ENCODE measurements at regions not wholly inside any gene's neighbourhood (a gene's known extent, or its start where the extent isn't known, plus 50 kb on each side); places are given as distances from the start of the nearest gene placed in this dataset.
A peak's percentile ranks its signal among the peaks of the same experiment; 100 is the strongest.
"Not testable (repeated sequence)": the region's sequence is repeated elsewhere in the genome, so short reads cannot be mapped to it uniquely, and the experiment has no call there.

DNA sequence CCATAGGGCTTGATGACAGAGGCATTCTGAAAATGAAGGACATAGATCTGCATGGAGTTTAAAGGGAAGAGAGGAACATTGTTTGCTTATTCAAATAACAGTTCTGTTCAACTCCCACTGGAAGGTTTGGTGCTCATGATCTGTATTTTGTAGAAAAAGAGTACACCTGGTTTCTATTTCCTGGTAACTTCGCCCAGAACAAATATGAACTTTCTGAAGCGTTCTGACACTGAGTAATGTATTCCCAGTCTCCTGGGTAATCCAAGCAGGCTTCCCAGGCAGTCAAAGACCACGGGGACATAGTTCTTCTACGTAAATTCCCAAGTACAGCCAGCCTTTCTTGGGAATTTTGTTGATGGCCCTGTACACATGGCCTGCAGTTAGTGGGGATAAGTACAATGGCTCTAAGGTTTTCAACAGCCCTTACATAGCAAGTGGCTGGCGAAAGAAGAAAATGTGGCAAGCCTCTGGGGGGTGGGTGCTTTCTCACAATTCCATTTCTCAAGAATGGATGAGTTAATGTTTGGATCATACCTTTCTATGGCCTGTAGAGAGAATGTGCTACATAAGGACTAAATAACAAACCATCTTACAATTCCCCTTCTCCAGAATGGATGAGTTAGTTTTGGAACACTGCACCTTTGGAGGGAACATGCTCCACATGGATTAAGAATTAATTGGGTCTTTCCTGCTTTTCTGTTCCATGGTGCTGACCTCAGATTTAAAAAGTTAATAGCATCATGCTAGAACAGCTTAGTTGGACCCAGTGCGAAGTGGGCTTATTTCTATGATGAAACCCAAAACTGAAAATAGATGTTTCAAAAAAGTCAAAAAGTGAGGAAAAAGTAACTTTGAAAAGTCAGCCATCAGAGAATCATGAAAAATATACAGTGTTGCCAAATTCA, 52.7 kb downstream of the COL6A6 start:
- in situ Hi-C loops (cut with MboI; ENCODE audit: low pct_unique_long_range_greater_than_20kb, low sequenced_read_pairs, unreplicated experiment) = no loop called here
- no peak for DNase-seq (ENCODE audit: low spot score)
- TF ChIP-seq, protein P1, sequence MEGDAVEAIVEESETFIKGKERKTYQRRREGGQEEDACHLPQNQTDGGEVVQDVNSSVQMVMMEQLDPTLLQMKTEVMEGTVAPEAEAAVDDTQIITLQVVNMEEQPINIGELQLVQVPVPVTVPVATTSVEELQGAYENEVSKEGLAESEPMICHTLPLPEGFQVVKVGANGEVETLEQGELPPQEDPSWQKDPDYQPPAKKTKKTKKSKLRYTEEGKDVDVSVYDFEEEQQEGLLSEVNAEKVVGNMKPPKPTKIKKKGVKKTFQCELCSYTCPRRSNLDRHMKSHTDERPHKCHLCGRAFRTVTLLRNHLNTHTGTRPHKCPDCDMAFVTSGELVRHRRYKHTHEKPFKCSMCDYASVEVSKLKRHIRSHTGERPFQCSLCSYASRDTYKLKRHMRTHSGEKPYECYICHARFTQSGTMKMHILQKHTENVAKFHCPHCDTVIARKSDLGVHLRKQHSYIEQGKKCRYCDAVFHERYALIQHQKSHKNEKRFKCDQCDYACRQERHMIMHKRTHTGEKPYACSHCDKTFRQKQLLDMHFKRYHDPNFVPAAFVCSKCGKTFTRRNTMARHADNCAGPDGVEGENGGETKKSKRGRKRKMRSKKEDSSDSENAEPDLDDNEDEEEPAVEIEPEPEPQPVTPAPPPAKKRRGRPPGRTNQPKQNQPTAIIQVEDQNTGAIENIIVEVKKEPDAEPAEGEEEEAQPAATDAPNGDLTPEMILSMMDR (IDR thresholded peaks at IDR 0.05; ENCODE audit: extremely low read depth, insufficient read depth, missing control alignments) = no peak

DNA sequence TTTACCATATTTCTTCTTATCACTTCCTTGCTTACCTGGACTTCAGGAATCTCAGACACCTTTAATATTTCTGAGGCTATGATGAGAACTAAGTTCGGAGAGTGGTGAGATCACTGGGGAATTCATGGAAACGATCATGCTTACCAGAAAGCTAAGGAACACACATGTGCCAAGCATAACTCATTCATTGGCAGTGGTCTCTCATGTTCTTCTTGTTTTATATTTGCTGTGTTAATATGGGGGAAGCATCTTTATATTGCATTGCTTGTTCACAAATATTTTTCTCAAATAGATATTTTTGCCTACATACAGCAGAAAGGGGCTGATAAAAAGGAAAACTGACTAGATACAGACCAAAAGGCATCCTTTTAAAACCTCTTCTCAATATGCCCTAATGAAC, 55.8 kb downstream of the COL6A6 start:
- TF ChIP-seq, protein P1 (IDR thresholded peaks at IDR 0.05; ENCODE audit: extremely low read depth, insufficient read depth, missing control alignments) = no peak
- DNase-seq (ENCODE audit: low spot score) = no peak
- in situ Hi-C loops (cut with MboI; ENCODE audit: low pct_unique_long_range_greater_than_20kb, low sequenced_read_pairs, unreplicated experiment) = no loop called here

DNA sequence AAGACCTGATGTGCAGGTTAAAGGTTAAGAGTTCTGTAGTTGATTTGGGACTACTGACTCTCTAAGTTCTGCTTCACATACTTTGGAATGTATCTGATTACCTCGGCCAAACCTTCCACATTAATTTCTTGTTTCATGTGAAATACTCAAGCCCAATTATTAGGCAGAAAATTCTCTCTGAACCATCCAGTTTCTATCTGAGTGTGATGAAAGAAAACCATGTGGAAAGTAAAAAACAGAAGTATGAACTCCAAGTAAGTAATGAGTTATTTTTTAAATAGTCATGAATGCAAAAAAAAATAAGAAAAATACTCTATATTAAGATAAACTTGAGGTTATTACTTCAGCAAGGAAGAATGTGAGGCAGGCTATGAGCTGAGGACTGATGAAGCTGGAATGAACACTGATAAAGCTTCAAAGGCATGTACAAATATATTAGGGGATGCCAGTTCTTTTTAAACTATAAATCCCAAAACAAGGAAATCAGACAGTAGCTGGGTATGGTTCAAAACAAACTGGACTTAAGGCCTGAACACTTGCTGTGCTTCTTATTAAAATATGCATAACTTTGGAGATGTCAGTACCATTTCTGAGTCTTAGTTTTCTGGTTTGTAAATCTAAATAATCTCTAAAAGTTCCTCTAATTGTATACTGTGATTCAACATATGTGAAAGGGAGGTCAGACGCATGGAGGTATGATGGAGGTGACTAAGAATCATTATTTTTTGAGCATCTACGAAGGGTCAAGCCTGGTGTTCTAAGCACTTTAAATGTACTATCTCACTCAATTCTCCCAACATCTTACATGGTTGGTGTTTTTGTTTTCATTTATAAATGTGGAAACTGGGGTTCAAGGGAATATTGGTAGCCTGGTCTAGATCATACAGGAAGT, 59.6 kb downstream of the COL6A6 start:
- TF ChIP-seq, protein P1 (IDR thresholded peaks at IDR 0.05; ENCODE audit: extremely low read depth, insufficient read depth, missing control alignments) = no peak
- in situ Hi-C loops (cut with MboI; ENCODE audit: low pct_unique_long_range_greater_than_20kb, low sequenced_read_pairs, unreplicated experiment) = no loop called here
- DNase-seq (ENCODE audit: low spot score) = no peak

DNA sequence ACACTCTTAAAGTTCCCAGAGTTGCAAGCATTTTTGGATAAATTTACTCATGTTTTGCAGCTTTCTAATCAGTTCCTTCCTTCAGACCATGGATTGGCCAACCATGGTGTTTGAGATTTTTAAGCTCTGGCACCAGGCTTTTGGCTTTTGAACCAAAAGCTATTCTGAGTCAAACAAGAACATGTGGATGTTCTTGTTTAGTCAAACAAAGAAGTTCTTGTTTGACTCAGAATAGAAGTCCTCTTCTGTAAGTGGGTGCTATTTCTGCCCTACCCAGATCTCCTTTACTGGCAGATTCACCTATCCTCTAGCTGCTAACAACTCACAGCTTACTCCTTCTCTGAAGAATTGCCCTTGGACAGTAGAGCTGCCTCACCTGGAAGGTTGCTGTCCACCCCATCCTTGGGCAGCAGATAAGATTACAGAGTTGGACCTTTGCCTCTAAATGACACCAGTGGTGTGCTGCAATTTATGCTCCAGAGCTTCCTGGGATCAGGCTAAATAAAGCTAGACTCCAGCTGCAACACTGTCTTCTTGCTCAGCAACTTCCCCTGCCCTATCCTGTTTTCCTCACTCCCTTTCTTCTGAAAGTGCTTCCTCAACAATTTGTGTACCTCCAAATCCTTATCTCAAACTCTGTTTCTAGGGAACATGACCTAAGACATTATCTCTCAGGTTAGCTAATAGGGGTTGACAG, 65.6 kb downstream of the COL6A6 start:
- peak; percentile 45 for DNase-seq (ENCODE audit: low spot score)
- in situ Hi-C loops (cut with MboI; ENCODE audit: low pct_unique_long_range_greater_than_20kb, low sequenced_read_pairs, unreplicated experiment) = no loop called here
- TF ChIP-seq, protein P1 (IDR thresholded peaks at IDR 0.05; ENCODE audit: extremely low read depth, insufficient read depth, missing control alignments) = no peak

DNA sequence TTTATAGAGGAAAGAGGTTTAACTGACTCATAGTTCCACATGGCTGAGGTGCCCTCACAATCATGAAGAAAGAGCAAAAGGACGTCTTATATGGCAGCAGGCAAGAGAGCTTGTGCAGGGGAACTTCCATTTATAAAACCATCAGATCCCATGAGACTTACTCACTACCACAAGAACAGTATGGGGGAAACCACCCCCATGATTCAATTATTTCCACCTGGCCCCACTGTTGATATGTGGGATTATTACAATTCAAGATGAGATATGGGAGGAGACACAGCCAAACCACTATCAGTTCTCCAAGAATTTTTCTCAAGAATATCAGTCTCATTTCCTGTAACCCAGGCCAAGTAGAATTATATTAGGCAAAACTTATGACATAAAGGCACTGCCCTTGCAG, 77.8 kb downstream of the COL6A6 start:
- in situ Hi-C loops (cut with MboI; ENCODE audit: low pct_unique_long_range_greater_than_20kb, low sequenced_read_pairs, unreplicated experiment); DNase-seq (ENCODE audit: low spot score): not testable (repeated sequence)

DNA sequence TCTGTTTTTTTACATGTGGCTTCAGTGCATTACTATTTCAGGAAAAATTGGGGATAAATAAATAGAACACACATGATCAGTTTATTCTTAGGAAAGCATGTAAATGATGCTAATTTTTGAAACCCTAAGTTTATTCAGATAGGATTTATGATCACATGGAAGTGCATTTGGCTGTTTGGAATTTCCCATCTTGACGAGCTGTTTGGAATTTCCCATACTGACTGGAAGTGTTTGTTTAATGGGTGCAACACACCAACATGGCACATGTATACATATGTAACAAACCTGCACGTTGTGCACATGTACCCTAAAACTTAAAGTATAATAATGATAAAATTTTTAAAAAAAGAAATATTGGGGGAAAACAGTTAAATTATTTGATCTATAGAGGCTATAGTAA, 79.5 kb downstream of the COL6A6 start:
- in situ Hi-C loops (cut with MboI; ENCODE audit: low pct_unique_long_range_greater_than_20kb, low sequenced_read_pairs, unreplicated experiment) = no loop called here
- TF ChIP-seq, protein P1 (IDR thresholded peaks at IDR 0.05; ENCODE audit: extremely low read depth, insufficient read depth, missing control alignments) = no peak
- DNase-seq (ENCODE audit: low spot score) = no peak

Data from GM13977 (cell line).